ENCODE measurements at regions not wholly inside any gene's neighbourhood (a gene's known extent, or its start where the extent isn't known, plus 50 kb on each side); places are given as distances from the start of the nearest gene placed in this dataset.

DNA sequence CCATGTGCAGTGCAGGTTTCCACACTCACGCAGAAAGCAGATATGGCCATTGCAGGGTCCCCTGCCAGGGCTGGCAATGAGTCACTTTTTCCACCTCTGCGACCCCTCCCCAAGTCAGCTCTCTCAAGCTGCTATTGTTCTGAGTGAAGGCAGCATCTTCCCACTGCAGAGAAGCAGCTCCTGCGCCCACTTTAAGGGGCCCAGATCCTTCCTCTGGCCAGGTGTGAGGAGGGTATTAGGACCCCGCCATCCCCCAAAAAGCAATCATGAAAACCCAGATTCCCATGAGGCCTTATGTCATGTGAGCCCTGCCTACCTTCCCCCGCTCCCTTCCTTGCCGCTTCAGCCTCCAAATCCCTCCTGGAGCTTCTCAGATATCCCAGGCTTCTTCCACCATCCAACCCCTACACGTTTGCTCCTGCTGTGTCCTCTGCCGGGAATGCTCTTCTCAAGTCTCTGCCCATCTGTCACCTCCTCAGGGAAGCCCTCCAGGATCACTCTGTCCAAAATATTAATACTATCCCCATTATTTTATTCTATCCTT lies 220.3 kb downstream of the NFATC2 start:
- TF ChIP-seq, protein P1, sequence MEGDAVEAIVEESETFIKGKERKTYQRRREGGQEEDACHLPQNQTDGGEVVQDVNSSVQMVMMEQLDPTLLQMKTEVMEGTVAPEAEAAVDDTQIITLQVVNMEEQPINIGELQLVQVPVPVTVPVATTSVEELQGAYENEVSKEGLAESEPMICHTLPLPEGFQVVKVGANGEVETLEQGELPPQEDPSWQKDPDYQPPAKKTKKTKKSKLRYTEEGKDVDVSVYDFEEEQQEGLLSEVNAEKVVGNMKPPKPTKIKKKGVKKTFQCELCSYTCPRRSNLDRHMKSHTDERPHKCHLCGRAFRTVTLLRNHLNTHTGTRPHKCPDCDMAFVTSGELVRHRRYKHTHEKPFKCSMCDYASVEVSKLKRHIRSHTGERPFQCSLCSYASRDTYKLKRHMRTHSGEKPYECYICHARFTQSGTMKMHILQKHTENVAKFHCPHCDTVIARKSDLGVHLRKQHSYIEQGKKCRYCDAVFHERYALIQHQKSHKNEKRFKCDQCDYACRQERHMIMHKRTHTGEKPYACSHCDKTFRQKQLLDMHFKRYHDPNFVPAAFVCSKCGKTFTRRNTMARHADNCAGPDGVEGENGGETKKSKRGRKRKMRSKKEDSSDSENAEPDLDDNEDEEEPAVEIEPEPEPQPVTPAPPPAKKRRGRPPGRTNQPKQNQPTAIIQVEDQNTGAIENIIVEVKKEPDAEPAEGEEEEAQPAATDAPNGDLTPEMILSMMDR (conservative IDR thresholded peaks at IDR 0.05; ENCODE audit: low read depth, low read length) = no peak
- TF ChIP-seq EZH2 (IDR thresholded peaks at IDR 0.05; ENCODE audit: low read length, unreplicated experiment) = no peak
- TF ChIP-seq EZH2phosphoT487 (IDR thresholded peaks at IDR 0.05; ENCODE audit: borderline replicate concordance, low read length) = no peak

All from PC-3 (cell line).